ENCODE measurements at regions not wholly inside any gene's neighbourhood (a gene's known extent, or its start where the extent isn't known, plus 50 kb on each side); places are given as distances from the start of the nearest gene placed in this dataset.

DNA sequence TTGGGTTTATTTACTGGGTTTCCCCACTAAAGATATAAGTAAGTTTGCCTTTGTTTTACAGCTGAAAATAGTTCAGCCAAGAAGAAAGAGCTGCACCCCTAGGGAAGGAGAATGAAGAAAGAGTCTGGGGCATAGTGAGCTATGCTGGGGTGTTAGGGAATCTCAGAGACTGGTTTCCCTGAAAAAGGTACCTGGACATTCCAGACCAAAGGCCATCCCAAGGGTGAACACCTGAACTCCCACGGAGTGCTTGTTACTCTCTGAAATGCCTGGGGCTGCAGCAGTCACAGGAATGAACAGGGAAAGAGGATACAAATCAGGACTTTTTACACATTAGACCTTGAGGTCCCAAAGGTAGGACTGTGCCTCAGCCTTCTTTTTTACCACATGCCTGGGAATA, 337.6 kb upstream of the SLC10A2 start:
- DNase-seq = no peak

DNA sequence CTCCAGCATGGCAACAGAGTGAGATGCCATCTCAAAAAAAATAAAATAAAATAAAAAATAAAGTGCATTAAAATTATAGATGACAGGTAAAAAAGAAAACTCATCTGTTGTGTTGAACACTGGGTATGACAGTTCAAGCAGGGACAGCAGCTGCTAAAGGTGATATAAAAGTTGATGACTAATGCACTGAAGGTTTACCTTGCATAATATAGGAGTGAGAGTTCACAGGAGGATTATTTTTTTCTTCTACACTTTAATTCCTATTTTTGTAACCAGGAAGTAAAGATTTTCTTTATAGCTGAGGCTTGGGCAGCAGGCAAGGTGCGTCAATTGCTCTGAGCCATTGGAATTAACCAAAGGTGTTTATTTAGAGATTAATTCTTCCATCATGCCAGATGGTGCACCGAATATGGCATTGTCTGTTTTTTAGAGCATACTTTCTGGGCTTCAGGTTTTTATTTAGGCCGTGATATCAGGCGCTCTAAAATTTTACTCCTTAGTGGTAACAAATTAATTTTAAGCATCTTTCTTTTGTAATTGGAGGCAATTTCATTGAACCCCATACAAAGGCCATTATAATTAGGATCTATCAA, 337.0 kb upstream of the SLC10A2 start:
- no peak for DNase-seq

DNA sequence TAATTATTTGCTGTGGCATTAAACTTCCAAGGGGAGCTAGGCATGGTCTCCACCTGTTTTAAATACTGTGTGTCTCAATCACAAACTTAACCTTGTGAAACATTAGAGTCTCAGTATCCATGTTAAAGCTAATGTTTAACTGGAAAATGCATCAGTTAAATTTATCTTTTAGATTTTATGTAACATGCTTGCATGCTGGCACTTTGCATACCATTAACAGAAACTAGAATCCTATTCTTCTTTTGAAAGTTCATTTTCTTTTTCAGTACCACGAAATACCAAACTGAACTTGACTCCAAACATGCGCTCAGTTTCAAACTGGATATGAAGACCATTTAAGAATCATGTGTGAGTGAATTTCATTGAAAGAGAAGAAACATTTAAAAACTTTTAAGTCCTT, 328.9 kb upstream of the SLC10A2 start:
- no peak for DNase-seq

DNA sequence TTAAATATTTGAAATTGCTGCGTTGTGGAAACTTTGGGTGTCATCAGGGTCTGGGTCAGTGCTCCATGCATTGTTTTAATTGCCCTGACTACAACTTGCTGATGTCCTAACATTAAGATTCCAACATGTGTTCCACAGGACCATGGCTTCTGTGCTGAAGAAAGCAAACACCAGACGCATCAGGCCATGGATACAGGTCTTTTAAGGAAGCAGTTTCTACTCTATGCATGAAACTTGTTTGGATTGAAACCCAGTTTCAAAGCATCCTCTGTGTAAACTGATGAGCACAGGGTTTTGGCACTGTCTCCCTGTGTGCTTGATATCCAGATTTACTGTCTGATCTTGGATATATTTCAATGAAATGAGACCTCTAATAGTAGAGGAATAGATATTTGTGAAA, 328.4 kb upstream of the SLC10A2 start:
- DNase-seq = no peak

DNA sequence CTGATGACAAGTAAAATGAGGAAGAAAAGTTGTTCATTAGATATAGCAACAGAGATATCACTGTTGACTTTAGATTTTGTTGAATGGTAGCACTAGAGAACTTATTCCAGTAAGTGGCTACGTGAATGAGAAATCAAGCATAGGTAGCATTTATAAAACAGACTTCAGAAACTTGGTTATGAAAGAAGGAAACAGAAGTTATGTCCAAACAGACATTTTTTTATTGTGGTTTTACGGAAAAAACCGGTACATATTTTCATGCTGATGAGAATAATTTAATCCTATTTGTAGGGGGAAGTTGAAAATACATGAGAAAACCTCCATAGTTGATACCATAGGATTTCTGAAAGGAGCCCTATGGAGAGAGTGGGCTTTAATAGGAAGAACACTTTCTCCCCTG, 325.7 kb upstream of the SLC10A2 start:
- DNase-seq = no peak

DNA sequence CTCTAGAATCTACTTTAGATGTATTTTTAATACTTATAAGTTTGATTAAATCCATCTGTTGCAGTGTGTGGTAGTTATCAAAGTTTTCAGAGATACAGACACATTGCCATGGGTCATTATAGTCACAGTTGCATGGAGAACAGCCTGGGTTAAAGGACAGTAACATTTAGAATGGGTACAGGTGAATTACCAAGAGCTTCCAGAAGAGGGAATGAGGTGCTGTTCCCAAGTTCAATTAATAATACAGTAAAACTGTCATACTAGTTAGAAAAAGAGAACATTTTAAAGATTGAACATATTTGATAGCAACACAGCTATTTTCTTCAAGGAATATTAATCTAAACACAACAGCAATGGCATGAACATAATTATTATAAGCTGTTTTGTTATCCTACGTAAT, 322.6 kb upstream of the SLC10A2 start:
- no peak for DNase-seq

DNA sequence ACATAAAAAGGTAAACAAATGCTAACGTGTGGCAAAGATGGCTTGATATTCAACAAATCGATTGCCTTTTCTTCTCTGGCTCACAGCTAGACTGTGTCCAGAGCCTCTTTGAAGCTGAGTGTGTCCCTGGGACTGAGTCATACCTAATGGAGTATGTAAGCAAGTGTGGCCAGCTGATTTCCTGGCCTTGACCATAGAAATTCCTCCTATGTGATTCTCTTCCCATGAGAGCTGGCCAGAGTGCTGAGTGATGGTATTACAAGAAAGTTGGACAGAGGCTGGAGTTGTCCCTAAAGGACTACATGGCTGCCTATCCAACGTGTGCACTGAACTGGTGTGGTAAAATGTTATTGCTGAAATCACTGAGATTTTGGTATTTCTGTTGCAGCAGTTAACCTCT, 320.1 kb upstream of the SLC10A2 start:
- DNase-seq = no peak

DNA sequence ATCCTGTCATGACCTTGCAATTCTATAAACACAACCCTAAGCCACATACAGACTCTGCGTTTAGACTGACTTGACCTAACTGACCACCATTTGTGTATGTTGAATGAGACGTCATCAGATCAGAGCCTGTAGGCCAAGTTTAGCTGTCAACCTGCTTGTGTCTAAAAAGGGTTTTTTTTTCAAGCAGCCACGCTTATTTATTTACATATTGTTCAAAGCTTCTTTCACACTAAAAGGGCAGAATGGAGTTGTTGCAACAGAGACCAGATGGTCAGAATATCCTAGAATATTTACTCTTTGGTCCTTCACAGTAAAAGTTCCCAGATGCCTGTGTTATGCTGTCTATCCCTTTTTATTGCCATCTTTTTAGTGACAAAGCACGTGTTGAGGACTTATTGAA, 307.7 kb upstream of the SLC10A2 start:
- DNase-seq = no peak

DNA sequence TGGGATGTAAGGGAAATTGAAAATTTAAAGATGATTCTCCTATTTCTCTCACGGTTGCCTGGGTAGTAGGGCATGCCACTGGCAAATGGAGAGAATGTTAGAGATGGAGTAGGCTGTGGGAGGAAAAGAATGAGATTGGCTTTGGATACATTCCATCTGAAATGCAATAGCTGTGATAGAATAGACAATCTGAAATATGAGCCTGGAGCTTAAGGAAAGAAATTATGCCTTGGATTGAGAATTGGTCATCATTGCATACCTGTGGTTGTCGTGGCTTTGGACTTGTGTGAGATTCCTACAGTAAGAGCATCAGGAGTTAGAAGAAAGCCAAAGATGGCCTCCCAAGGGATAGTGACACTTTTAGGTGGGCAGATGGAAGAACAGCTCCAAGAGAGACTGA, 305.1 kb upstream of the SLC10A2 start:
- no peak for DNase-seq

DNA sequence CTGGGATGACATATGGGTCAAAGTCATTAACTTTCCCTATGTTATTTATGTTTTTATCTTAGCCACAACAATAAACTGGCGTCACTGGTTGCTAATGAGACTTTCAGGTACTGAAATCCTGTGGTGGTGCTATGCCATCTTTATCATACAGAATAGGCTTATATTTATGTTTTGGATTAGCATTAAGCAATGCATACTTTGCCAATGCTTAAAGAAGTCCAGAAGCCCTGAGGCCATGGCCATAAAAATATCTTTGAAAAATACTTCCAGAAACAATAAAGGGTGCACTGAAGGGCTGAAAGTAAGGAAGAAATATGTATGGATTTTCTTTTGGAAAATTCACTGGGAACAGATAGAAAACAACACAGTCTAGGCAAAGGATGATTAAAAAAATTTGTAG, 304.6 kb upstream of the SLC10A2 start:
- DNase-seq = no peak

DNA sequence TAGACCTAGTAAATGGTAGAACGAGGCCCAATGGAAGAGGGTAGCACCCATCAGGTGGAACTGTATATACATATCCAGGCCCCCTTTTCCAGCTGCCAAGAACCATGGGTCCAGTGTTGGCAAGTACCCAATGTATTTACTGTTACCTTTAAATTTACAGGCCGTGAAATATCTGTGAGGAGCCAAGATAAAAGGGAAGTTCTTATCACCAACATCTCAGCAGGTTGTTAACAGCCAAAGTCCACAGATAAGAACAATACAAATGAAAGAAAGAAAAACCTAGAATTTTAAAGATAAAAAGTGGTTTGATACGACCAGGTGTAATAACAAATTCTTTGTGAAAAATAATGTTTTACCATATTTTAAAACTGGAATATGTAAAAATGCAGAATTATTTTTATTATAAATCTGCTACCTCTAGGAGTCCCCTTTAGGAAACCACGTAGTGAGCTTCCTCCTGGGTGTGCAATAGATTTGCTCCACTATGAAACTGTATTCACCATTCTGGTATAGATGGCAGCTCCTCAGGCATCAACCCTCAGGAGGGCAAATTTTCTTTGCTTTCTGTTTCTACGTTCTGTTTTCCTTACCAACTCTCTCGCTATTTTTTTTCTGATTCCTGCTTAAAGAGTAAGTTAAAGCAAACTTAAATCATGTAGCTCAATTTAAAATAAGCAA, 292.2 kb upstream of the SLC10A2 start:
- no peak for DNase-seq

DNA sequence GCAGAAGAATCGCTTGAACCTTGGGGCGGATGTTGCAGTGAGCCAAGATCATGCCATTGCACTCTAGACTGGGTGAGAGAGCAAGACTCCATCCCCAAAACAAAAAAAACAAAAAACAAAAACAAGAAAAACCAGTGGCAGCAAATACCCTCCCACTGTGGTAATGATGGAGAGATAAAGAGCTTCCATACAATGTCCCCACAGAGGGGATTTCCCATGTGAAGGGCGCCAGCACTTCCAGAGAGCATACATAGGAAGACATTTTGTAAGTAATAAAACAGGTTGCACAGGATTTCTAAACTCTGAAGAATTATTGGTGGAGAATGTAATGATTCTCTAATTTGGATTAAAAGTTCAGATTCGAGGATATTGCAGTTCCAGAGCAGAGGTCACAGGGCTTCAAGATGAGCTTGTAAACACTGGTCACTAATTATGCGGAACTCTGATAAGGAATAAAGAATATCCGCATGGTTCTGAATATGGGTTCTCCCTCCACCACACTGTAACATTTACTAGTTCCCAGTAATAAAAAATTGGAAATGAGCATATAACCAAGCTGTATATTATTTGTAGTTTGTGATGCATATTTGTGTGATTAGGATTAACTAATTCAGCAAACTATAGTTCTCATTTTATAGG, 290.1 kb upstream of the SLC10A2 start:
- no peak for DNase-seq

DNA sequence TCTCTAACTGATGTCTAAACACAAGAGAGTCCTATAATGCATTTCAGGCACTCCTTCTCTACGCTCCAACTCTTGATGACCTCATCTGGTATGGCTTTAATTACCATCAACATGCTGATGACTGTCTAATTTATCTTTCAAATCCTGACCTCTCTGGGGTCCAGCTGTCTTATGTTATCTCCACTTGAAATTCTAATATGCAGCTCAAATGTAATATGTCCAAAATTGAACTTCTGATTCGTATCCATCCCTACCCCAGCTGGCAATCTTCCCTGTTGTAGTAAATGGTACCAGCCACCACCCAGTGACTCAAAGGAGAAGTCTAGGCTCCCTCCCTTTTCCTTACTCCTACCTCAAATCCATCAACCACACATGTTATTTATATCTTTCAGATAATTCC, 288.0 kb upstream of the SLC10A2 start:
- no peak for DNase-seq

DNA sequence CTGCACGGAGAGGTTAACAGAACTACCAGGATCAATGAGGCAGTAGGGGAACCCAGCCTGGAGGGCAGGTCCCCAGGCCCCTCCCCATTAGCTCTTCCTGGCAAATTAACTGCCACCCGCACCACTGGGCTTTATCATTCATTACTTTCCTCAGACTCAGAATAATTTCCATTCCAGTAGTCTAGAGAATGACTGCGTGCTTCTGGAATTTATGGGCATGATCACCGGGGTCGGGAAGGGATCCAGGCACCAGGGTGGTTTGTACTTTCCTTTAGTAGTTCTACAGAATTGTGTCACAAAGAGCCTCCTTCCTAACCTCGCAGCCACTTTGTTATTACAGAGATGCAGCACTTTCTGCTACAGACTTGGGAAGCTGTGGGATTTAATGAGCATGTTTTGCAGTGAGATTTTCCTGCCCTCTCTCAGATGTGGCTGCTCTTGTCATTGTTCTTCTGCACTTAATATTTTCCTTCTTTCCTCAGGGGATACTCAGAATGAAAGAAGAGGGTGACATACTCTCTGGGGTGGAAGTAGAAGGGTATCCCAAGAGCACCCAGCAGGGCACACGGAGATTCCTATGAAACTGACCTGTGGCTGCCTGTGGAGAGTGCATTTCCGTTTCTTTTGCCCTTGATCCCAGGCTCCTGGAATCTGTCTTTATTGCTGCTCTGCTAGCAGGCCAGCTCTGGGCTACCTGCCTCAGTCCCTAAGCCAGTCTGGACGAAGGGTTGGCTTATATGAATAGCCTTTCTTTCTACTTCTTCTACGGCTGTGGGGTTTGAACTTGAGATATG, 285.0 kb upstream of the SLC10A2 start:
- DNase-seq = peak; percentile 40

DNA sequence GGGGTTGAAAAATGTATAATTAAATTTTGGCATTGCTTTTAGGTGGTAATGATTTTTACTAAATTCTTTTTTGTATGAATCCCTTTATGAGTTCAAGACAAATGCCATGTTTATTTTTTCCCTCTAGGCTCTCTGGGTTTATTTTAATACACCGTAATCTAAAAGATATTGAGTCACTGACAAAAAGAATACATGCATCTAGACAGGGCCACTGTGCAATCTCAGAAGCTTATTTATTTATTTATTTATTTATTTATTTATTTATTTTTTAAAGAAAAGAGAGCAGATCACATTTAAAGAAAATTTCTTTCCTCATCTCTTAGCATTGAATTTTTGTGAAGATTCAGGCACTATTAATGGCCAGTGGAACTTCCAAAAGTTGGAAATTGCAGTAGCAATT, 283.9 kb upstream of the SLC10A2 start:
- DNase-seq = no peak

DNA sequence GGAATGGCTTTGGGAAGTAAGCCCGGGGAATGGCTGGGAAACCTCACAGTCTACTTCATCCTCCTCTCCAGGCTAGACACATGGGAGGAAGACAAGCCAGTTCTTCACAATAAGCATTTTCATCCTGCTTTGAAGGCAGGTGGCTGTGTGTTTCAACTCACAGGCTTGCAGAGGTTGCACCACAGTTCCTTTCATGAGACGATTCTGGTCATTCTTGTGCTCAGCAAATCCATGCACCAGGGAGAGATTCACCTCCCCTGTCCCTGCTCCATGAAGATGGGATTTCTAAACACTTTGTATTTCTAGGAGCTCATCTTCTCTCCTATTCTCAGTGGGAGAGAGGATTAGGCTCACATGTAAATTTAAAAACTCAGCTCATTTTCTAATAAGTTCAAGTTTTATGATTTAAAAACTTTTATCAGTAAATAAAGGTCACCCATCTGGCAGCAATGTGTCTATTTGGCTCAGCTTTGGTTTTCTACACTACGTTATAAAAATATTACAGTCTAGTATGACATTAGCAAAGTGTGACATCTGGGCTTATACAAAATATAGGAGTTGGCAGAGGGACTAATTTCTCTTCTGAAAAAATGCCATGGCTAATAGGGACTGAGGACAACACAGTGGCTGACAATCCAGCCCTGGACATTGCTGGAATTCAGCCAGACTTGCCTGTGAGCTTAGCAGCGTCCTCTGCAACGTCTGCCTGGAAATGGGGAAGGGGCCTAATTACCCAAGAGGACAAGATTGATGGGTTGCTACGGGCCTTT, 283.2 kb upstream of the SLC10A2 start:
- peak; percentile 7 for DNase-seq

DNA sequence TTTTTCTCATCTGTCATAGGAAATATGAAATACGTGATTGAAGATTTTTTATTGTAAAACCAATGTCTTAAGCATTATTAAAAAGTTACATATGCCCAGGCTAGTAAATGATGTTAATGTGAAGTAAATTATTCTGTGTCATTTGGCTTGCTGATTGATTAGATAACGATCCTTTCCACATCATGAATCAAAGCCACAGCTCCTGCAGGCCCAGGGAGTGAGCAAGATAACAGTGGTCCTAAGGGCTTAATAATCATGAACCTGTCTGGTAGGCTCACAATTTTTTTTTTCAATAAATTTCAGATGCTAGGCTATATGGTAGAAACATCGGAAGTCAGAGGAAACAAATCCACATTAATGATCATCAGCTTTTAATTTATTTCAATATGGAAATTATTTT, 269.0 kb upstream of the SLC10A2 start:
- no peak for DNase-seq

DNA sequence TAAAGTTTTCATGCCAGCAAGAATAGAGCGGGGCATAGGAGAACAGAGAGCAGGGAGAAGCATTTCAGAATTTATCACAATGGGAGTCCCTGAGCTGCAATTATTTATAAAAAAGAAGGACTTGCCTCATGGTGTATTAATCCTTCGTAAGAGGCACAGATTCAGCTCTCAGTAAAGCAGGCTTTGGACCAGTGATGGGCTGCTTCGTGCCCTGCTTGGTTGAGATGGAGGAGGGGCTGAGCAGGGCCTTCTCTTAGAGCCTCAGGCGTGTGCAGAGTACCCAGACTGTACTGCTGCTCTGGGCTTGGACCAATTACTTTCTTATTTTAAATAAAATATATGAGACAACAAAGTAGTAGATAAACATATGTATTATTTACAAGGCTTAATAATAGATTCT, 265.7 kb upstream of the SLC10A2 start:
- no peak for DNase-seq

DNA sequence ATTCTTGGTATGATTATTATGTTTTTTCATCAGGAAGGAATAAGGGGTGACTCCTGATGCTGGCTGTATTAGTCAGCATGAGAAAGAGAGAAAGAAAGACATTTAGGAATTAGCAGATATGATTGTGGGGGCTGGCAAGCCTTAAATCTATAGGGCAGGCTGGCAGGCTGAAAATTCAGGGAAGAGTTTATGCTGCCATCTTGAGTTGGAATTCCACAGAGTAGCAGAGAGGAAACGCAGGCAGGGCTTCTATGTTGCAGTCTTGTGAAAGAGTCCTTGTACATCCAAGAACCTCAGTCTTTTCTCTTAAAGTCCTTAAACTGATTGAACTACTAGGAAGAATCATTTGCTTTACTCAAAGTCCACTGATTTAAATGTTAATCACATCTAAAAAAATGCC, 262.7 kb upstream of the SLC10A2 start:
- no peak for DNase-seq

DNA sequence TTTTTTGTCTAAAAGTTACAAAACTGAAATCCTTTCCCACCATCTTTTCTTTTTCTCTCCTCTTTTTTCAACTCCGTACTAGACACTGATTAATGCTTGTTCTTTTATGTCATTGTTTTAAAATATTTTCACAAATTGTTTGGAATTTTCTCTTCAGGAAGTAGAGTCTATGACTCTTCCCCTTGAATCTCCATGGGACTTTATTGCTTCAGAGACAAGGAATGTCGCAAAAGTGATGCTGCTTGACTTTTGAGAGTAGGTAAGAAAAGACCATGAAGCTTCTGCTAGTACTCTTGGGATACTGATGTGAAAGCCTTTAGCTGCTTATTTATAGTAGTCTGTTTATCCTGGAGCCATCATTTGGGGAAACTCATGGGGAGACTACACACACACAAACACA, 260.1 kb upstream of the SLC10A2 start:
- DNase-seq = no peak

DNA sequence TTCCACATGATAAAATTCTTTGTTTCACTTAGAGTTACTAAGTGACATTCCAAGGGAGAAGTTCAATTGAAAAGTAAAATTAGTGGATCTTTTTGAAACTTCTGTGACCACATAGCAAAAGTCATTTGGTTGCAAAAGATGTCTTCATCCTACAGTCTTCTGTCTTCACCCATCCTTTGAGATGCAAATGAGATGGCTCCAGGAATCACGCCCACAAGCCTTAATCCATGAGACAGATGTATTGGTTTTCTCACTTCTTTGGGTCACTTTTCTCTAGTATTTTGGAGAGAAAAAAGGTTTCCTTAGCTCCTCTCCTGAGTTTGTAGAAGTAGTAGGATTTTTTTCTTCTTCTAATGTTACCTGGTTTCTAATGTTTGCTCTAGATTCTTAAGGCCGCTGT, 259.5 kb upstream of the SLC10A2 start:
- DNase-seq = no peak

DNA sequence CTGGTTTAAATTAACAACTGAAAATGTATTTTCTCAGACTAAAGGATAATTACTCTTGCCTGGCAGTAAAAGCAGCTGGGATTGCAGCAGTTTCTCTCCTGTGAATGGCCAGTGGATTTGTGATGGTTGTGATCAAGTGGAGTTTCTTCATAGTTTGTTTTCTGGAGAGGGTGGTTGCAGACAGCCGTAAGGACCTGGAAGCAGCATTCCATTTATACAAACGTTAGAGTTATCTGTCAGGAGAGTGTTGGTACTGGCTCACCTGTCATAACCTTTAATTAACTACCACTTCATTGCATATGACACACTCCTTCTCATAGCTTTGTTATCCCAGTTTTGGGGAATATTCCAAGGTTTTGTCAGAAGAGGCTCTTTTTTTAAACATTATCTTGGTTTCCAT, 258.4 kb upstream of the SLC10A2 start:
- DNase-seq = no peak

DNA sequence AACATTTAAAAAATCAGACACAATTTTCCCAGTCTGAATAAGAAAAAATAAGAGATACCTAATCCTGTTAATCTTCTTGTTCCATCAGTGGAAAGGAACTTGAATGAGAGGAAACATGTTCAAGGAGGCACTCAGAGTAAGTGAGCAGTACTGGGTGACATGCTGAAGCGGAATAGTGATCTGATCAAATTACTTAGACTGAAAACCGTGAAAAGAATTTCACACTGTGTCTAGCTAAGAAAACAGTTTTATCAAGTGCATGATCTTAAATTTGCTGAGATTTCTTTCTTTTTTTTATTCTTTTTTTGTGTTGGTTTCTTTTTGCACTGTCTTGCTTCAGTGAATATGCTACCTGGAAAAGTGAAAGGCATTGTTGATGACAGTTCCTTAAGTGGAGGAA, 249.5 kb upstream of the SLC10A2 start:
- DNase-seq = no peak
